ENCODE measurements at regions not wholly inside any gene's neighbourhood (a gene's known extent, or its start where the extent isn't known, plus 50 kb on each side); places are given as distances from the start of the nearest gene placed in this dataset.

DNA sequence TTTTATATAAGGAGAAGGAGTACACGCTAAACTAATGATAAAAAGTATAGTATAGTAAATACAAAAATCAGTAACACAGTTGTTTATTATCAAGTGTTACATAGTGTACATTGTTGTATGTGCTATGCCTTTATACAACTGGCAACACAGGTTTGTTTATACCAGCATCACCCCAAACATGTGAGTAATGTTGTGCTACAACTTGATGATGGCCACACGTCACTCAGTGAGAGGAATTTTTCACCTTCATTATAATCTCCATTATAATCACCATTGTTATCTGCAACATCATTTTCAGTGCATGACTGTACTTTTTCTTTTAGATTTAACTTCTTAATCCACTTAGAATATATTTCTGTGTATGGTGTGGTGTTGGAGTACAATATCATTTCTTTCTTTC is 204.0 kb upstream of the CTNNB1 start:
- Histone ChIP-seq H3K14ac (ENCODE audit: insufficient read length) (no peak overlapping the region), H2BK15ac (ENCODE audit: low read length) (no peak overlapping the region), H3K23me2 (ENCODE audit: low read depth, low read length) (no peaks in the 10 kb centered on the region), H3K36me3 (ENCODE audit: control insufficient read depth in 2 of 4, insufficient read depth in 4 of 4, low read length in 3 of 4) (no peaks in the 10 kb centered on the region), H3K4me2 (ENCODE audit: insufficient read depth in 1 of 2, low read depth in 2 of 2, low read length in 2 of 2) (no peak overlapping the region), H4K91ac (replicated peaks; ENCODE audit: insufficient read length, low read length) (no peak overlapping the region), H3K79me2 (ENCODE audit: control insufficient read depth in 1 of 2, insufficient read depth in 2 of 2, low read length in 2 of 2) (no peaks in the 10 kb centered on the region), H3K4ac (replicated peaks; ENCODE audit: insufficient read length, low read depth, low read length) (no peak overlapping the region), H4K20me1 (replicated peaks in 1 of 2; ENCODE audit: control insufficient read depth in 1 of 2, insufficient read depth in 2 of 2, low read length in 2 of 2) (no peaks in the 10 kb centered on the region), H3K9me3 (ENCODE audit: insufficient read depth in 2 of 2, low read depth in 1 of 2, low read length in 1 of 2) (no peaks in the 10 kb centered on the region), H3K79me1 (ENCODE audit: low read depth, low read length) (no peaks in the 10 kb centered on the region), H2BK5ac (ENCODE audit: low read depth, low read length) (no peak overlapping the region), H2AFZ (ENCODE audit: low read length) (no peak overlapping the region), H2BK12ac (ENCODE audit: low read depth, low read length) (no peak overlapping the region), H3K23ac (ENCODE audit: insufficient read length) (no peak overlapping the region), H2BK20ac (ENCODE audit: low read length) (no peak overlapping the region), H3K56ac (replicated peaks; ENCODE audit: insufficient read length, low read depth, low read length) (no peak overlapping the region), H3K9ac (replicated peaks in 1 of 4; ENCODE audit: extremely low read depth in 1 of 4, low read depth in 3 of 4, low read length in 3 of 4) (no peak overlapping the region), H3K27ac (ENCODE audit: low read depth, low read length) (no peak overlapping the region), H3K4me1 (replicated peaks in 1 of 4; ENCODE audit: control insufficient read depth in 3 of 4, insufficient read depth in 4 of 4, low read length in 3 of 4) (peaks cover 0 to 13% (median 12%) of the 10 kb centered on the region in 4 experiments; a peak in 5 of 7 replicates), H3K27me3 (replicated peaks in 1 of 4; ENCODE audit: control insufficient read depth in 3 of 4, extremely low read depth in 1 of 4, insufficient read depth in 3 of 4, low read length in 3 of 4) (no peaks in the 10 kb centered on the region), H2BK120ac (replicated peaks; ENCODE audit: low read depth, low read length) (no peak overlapping the region), H2AK5ac (ENCODE audit: low read depth, low read length) (no peak overlapping the region), H3K4me3 (ENCODE audit: extremely low read depth in 1 of 4, insufficient read depth in 2 of 4, low read depth in 3 of 4, low read length in 4 of 4) (no peak overlapping the region), H3K18ac (ENCODE audit: extremely low read depth, low read length) (no peak overlapping the region), H4K5ac (ENCODE audit: insufficient read length, low read depth, low read length) (no peak overlapping the region), H4K8ac (ENCODE audit: extremely low read depth, insufficient read depth, low read length) (no peak overlapping the region)
- no peak for DNase-seq (ENCODE audit: low read depth in 1 of 2, low spot score in 2 of 2)
- WGBS, 2 experiments (ENCODE audit: extremely low coverage in 1 of 2, insufficient coverage in 1 of 2, insufficient read length in 1 of 2, insufficient replicate concordance in 2 of 2, low coverage in 1 of 2, low lambda C conversion rate in 2 of 2, missing lambda C conversion rate in 1 of 2) = 90% methylated on average over 2 of the region's 2 CpGs; no CpG with 5 or more reads in 1 of the 2 experiments
- ChIA-PET CTCF (ENCODE audit: partially characterized antibody) (interaction anchor here (0.8 kb wide), 1 partner anchor 12 kb away, joined by 3 read pairs; no protein-coding TSS in a partner anchor), POLR2A (ENCODE audit: partially characterized antibody) (interaction anchor here (1.7 to 2.2 kb wide), 2 partner anchors 76 to 204 kb away, joined by 3 to 6 read pairs; partner anchors contain the start of gene CTNNB1)
- TF ChIP-seq SP2 (IDR thresholded peaks at IDR 0.05; ENCODE audit: low read length) (no peak), SP4 (IDR thresholded peaks at IDR 0.05; ENCODE audit: low read length) (no peak), SUZ12 (IDR thresholded peaks at IDR 0.05; ENCODE audit: low read length) (no peak)
- FAIRE-seq = no peak
